ENCODE measurements at regions not wholly inside any gene's neighbourhood (a gene's known extent, or its start where the extent isn't known, plus 50 kb on each side); places are given as distances from the start of the nearest gene placed in this dataset.
"Not testable (repeated sequence)": the region's sequence is repeated elsewhere in the genome, so short reads cannot be mapped to it uniquely, and the experiment has no call there.

DNA sequence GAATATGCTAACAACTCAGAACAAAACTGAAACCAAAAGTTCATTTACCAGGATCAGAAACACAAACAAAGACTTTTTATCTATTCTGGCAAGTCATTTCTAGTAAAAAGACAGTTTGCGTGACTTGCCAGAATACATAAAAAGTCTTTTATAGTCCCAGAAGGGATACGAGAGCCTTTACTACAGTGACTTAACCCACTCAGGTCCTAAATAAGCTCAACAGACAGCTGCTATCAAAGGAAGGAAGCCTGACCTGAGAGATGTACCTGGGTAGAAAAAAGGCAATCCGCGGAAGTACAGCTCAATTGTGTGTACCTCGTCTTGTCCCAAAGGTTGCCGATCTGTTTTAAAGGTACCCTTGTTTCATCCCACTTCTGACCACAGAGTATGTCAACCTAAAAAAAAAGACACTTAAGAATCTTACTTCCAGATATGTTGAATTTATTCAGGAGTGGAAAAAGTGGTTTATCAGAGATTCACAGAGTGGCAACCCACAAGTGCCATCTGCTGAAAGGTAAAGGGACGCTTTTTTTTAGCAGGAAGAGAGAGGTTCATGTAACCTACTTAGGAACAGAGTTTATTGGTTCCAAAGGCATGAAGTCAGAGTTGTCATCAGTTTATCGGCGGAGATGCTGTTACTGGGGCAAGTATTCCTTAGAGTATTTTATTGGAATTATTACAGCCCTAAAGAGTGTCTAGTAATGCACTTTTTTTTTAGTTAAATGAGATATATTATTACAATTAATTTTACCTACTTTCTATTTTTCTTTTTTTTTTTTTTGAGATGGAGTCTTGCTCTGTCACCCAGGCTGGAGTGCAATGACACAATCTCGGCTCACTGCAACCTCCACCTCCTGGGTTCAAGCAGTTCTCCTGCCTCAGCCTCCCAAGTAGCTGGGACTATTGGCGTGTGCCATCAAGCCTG lies 69.7 kb upstream of the C1QTNF9B start:
- Histone ChIP-seq H3K4me1 (peaks cover 24% of the 10 kb centered on the region), H3K4me3 (peak overlapping the region; percentile 30), H3K27ac (peak overlapping the region; percentile 63), H3K36me3 (no peaks in the 10 kb centered on the region), H3K9me3 (no peaks in the 10 kb centered on the region), H3K27me3 (no peaks in the 10 kb centered on the region)
- TF ChIP-seq POLR2AphosphoS5 (IDR thresholded peaks at IDR 0.05; ENCODE audit: insufficient read depth in 1 of 2, low read depth in 1 of 2) (no peak), POLR2A (IDR thresholded peaks at IDR 0.05) (no peak)
- TF ChIP-seq, protein P1, sequence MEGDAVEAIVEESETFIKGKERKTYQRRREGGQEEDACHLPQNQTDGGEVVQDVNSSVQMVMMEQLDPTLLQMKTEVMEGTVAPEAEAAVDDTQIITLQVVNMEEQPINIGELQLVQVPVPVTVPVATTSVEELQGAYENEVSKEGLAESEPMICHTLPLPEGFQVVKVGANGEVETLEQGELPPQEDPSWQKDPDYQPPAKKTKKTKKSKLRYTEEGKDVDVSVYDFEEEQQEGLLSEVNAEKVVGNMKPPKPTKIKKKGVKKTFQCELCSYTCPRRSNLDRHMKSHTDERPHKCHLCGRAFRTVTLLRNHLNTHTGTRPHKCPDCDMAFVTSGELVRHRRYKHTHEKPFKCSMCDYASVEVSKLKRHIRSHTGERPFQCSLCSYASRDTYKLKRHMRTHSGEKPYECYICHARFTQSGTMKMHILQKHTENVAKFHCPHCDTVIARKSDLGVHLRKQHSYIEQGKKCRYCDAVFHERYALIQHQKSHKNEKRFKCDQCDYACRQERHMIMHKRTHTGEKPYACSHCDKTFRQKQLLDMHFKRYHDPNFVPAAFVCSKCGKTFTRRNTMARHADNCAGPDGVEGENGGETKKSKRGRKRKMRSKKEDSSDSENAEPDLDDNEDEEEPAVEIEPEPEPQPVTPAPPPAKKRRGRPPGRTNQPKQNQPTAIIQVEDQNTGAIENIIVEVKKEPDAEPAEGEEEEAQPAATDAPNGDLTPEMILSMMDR (IDR thresholded peaks at IDR 0.05): no peak
- intact Hi-C loops (cut with DNase I): no loop called here
- DNase-seq (ENCODE audit: extremely low spot score in 2 of 2): no peak

DNA sequence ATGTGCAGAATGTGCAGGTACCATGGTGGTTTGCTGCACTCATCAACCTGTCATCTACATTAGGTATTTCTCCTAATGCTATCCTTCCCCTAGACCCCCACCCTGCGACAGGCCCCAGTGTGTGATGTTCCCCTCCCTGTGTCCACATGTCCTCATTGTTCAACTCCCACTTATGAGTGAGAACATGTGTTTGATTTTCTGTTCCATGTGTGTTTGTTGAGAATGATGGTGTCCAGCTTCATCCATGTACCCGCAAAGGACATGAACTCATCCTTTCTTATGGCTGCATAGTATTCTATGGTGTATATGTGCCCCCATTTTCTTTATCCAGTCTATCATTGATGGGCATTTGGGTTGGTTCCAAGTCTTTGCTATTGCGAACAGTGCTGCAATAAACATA lies 70.5 kb upstream of the C1QTNF9B start:
- H3K27ac ChIP-seq; H3K36me3 ChIP-seq; intact Hi-C loops (cut with DNase I); H3K27me3 ChIP-seq; H3K4me3 ChIP-seq; H3K9me3 ChIP-seq; DNase-seq (ENCODE audit: extremely low spot score in 2 of 2): not testable (repeated sequence)
- H3K4me1 ChIP-seq: peaks cover 24% of the 10 kb centered on the region

DNA sequence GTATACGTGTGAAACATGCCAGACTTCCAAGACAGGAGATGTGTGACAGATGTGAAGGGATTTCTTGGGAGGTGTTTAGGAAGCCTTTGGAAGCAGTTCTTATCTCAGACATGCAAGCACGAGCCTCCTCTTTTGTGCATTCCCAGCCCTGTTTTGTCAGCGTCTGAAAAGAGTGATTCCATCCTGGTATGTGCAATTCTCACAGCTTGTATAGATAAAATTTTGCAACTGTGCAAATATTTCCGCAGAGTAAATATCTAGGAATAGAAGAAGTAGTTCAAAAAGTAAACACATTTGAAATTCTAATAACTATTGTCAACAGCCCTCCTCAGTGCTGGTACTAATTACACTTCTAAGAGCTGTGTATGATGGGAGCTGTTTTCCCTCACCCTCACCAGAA lies 72.3 kb upstream of the C1QTNF9B start:
- H3K27ac ChIP-seq: no peak overlapping the region
- TF ChIP-seq POLR2AphosphoS5 (IDR thresholded peaks at IDR 0.05; ENCODE audit: insufficient read depth in 1 of 2, low read depth in 1 of 2): no peak
- TF ChIP-seq POLR2A (IDR thresholded peaks at IDR 0.05): no peak
- TF ChIP-seq, protein P1 (IDR thresholded peaks at IDR 0.05): no peak
- intact Hi-C loops (cut with DNase I): no loop called here

DNA sequence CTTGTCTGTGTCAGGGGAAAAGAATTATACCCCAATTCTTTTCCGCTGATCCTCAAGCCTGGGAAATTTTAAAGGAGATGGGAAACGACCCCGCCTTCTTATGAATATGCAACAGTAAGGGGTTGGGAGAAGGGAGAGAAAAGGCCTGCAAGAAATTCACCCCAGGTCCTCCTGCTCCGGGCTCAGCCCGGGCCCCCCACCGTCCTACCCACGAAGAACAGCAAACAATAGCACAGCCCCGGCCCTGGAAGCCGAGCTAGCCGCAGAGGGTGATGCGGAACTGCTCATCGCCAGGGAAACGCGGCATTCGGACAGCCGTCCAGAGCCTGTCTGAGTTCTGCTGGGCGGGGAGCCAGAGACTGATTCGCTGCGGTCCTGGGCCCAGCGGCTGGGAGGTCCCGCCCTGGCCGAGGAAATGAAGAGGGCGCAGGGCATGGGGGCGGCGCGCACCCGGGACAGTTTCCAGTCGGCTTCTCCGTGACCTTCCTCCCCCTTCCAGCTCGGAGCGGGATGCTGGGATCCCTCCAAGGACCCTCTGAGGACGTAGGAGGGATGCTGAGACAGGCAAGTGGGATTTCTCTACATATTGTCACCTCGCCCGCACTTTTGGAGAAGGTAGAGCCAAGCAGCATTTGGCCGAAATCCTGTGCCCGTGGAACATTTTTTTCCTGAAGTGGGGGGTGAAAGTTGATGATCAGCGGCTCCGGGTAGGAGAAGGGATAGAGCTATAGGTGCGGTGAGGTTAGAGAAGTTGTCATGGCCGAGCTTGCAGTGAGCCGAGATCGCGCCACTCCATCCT lies 82.3 kb upstream of the C1QTNF9B start:
- DNase-seq (ENCODE audit: extremely low spot score in 2 of 2): no peak
- no peaks in the 10 kb centered on the region for H3K36me3 ChIP-seq
- H3K4me1 ChIP-seq: peaks cover 20% of the 10 kb centered on the region
- TF ChIP-seq POLR2A (IDR thresholded peaks at IDR 0.05) (no peak), POLR2AphosphoS5 (IDR thresholded peaks at IDR 0.05; ENCODE audit: insufficient read depth in 1 of 2, low read depth in 1 of 2) (peak in 1 of 2 donors; percentile 52)
- TF ChIP-seq, protein P1 (IDR thresholded peaks at IDR 0.05): no peak
- no peaks in the 10 kb centered on the region for H3K9me3 ChIP-seq
- peak overlapping the region; percentile 56 to 79 for H3K4me3 ChIP-seq
- H3K27me3 ChIP-seq: no peaks in the 10 kb centered on the region
- peak overlapping the region; percentile 64 for H3K27ac ChIP-seq
- intact Hi-C loops (cut with DNase I): no loop called here

More for the DNA sequence above, 72.3 kb upstream of the C1QTNF9B start:
- H3K4me1 ChIP-seq: peaks cover 24% of the 10 kb centered on the region
- H3K27me3 ChIP-seq: no peaks in the 10 kb centered on the region
- DNase-seq (ENCODE audit: extremely low spot score in 2 of 2): no peak
- no peaks in the 10 kb centered on the region for H3K36me3 ChIP-seq
- no peak overlapping the region for H3K4me3 ChIP-seq
- H3K9me3 ChIP-seq: no peaks in the 10 kb centered on the region

DNA sequence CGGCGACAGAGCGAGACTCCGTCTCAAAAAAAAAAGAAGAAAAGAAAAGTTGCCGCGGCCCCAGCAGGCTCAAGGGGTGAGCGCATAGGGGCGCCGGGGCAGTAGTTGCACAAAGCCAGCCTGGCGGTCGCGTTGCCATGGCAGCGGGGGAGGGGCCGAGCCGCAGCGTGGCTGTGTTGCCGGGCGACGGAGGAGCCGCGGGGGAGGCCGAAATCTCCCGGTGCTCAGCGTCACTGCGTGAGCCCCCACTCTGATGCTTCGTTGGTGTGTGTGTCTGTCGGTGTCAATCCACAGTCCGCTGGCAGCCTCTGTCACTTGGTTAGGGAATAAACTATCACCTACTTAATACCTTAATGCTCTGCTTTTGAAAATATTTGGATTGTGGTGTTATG lies 82.9 kb upstream of the C1QTNF9B start:
- Histone ChIP-seq H3K27me3 (no peaks in the 10 kb centered on the region), H3K36me3 (no peaks in the 10 kb centered on the region), H3K9me3 (no peaks in the 10 kb centered on the region), H3K27ac (peak overlapping the region; percentile 64), H3K4me3 (peak overlapping the region; percentile 56 to 79), H3K4me1 (peaks cover 20% of the 10 kb centered on the region)
- DNase-seq (ENCODE audit: extremely low spot score in 2 of 2): no peak
- TF ChIP-seq, protein P1 (IDR thresholded peaks at IDR 0.05): no peak
- TF ChIP-seq POLR2AphosphoS5 (IDR thresholded peaks at IDR 0.05; ENCODE audit: insufficient read depth in 1 of 2, low read depth in 1 of 2): peak in 1 of 2 donors; percentile 39
- intact Hi-C loops (cut with DNase I): no loop called here
